Natural killer cell (primary cell): ENCODE measurements at regions not wholly inside any gene's neighbourhood (a gene's known extent, or its start where the extent isn't known, plus 50 kb on each side); places are given as distances from the start of the nearest gene placed in this dataset.

ENCODE experiments used
- ATAC-seq, 3 donors: fragments of 150-1000 bp in 2 of 3; fragments of 200-7000 bp in 1 of 3; cut with Tn5 transposase; 1 replicate in 1 of 3; 2 replicates in 2 of 3; pipeline ENCODE4 v1.10.0; 2021; ENCODE audit warnings: mild to moderate bottlenecking in 2 of 3, moderate library complexity in 2 of 3
- DNase-seq, 2 donors: peaks; one replicate each; pipeline versions ENCODE4 v3.0.0 to v3.0.0-alpha.2; 2013 to 2021; ENCODE audit warnings: mixed read lengths in 1 of 2
- H3K27ac ChIP-seq: one replicate; pipeline ENCODE4 v1.5.1; 2013; ENCODE audit warnings: mild to moderate bottlenecking, low read length
- H3K27me3 ChIP-seq: one replicate; pipeline ENCODE4 v1.6.1; 2013; ENCODE audit warnings: low read length; ENCODE audit not compliant: control insufficient read depth, insufficient read depth
- H3K36me3 ChIP-seq: one replicate; pipeline ENCODE4 v1.6.1; 2013; ENCODE audit warnings: low read length; ENCODE audit not compliant: control insufficient read depth, insufficient read depth
- H3K4me1 ChIP-seq: one replicate; pipeline ENCODE4 v1.6.1; 2013; ENCODE audit warnings: low read length; ENCODE audit not compliant: control insufficient read depth, insufficient read depth
- H3K4me3 ChIP-seq: one replicate; pipeline ENCODE4 v1.5.1; 2013; ENCODE audit warnings: low read length
- H3K9me3 ChIP-seq: one replicate; pipeline ENCODE4 v1.6.1; 2013; ENCODE audit warnings: low read length; ENCODE audit not compliant: control insufficient read depth, insufficient read depth
- H3K27ac Mint-ChIP-seq, 2 donors: one replicate each; pipeline ENCODE4 v1.8.0; 2022; ENCODE audit warnings: mild to moderate bottlenecking in 2 of 2, mixed read lengths in 2 of 2, moderate library complexity in 1 of 2
- H3K27me3 Mint-ChIP-seq, 2 donors: one replicate each; pipeline ENCODE4 v1.8.0; 2022; ENCODE audit warnings: low read depth in 2 of 2, mixed read lengths in 2 of 2
- H3K36me3 Mint-ChIP-seq: one replicate; pipeline ENCODE4 v1.8.0; 2022; ENCODE audit warnings: mixed read lengths
- H3K4me1 Mint-ChIP-seq, 2 donors: one replicate each; pipeline ENCODE4 v1.8.0; 2022; ENCODE audit warnings: mixed read lengths in 2 of 2
- H3K4me3 Mint-ChIP-seq: one replicate; pipeline ENCODE4 v1.8.0; 2022; ENCODE audit warnings: mild to moderate bottlenecking, moderate library complexity, mixed read lengths
- H3K9me3 Mint-ChIP-seq, 2 donors: one replicate each; pipeline ENCODE4 v1.8.0; 2022; ENCODE audit warnings: mixed read lengths in 2 of 2
- CTCF ChIP-seq: fragments of 200-600 bp; IDR thresholded peaks from one replicate; pipeline ENCODE4 v1.8.0; 2022; ENCODE audit warnings: antibody characterized with exemption
- WGBS: methylation state at CpG from one replicate; pipeline ENCODE4 v1.1.7; 2013; ENCODE audit warnings: missing lambda C conversion rate; ENCODE audit not compliant: insufficient coverage; 5-methylcytosine and 5-hydroxymethylcytosine counted together
- intact Hi-C: fragments of 100-400 bp; cut with micrococcal nuclease; formaldehyde crosslinking; loops from one replicate; pipeline ENCODE4 v1.14.2; 2022

- WGBS = 27% methylated on average over 2 of the region's 3 CpGs
- DNase-seq (no peak), ATAC-seq (no peak)
- no peak overlapping the region for H3K27ac ChIP-seq
- TF ChIP-seq CTCF = no peak
- Mint-ChIP-seq H3K27ac (no peak overlapping the region), H3K9me3 (peaks cover 0 to 5% of the 10 kb centered on the region in 2 donors), H3K27me3 (no peaks in the 10 kb centered on the region), H3K4me1 (no peaks in the 10 kb centered on the region), H3K4me3 (no peak overlapping the region), H3K36me3 (no peaks in the 10 kb centered on the region)
- no peaks in the 10 kb centered on the region for H3K27me3 ChIP-seq
- H3K9me3 ChIP-seq = no peaks in the 10 kb centered on the region
- H3K36me3 ChIP-seq = no peaks in the 10 kb centered on the region
- intact Hi-C loops = no loop called here
- no peak overlapping the region for H3K4me3 ChIP-seq
- no peaks in the 10 kb centered on the region for H3K4me1 ChIP-seq
Observed at GRCh38 chr16:59048876-59049275, 314.8 kb upstream of the GOT2 start.

GRCh38 chr16:59047114-59047513 is 313.0 kb upstream of the GOT2 start:
- H3K27me3 Mint-ChIP-seq = no peaks in the 10 kb centered on the region
- no peak for DNase-seq
- ATAC-seq = no peak
- Histone ChIP-seq H3K36me3 (no peaks in the 10 kb centered on the region), H3K9me3 (no peaks in the 10 kb centered on the region), H3K27me3 (no peaks in the 10 kb centered on the region), H3K27ac (no peak overlapping the region), H3K4me3 (no peak overlapping the region), H3K4me1 (peaks cover 5% of the 10 kb centered on the region)
- H3K4me1 Mint-ChIP-seq = peaks cover 12 to 14% of the 10 kb centered on the region in 2 donors
- no peak overlapping the region for H3K27ac Mint-ChIP-seq
- TF ChIP-seq CTCF = no peak
- intact Hi-C loops = no loop called here
- no peaks in the 10 kb centered on the region for H3K36me3 Mint-ChIP-seq
- H3K9me3 Mint-ChIP-seq = peaks cover 0 to 3% of the 10 kb centered on the region in 2 donors
- H3K4me3 Mint-ChIP-seq = no peak overlapping the region
- whole genome bisulfite sequencing = 89% methylated on average over 4 of the region's 4 CpGs

- DNase-seq = no peak
- H3K4me1 Mint-ChIP-seq = peaks cover 12 to 20% of the 10 kb centered on the region in 2 donors
- H3K27ac Mint-ChIP-seq = no peak overlapping the region
- Histone ChIP-seq H3K4me3 (no peak overlapping the region), H3K4me1 (peaks cover 5% of the 10 kb centered on the region), H3K27ac (no peak overlapping the region), H3K27me3 (no peaks in the 10 kb centered on the region), H3K9me3 (no peaks in the 10 kb centered on the region), H3K36me3 (no peaks in the 10 kb centered on the region)
- ATAC-seq = no peak
- no peak for TF ChIP-seq CTCF
- H3K36me3 Mint-ChIP-seq = no peaks in the 10 kb centered on the region
- no peak overlapping the region for H3K4me3 Mint-ChIP-seq
- no peaks in the 10 kb centered on the region for H3K27me3 Mint-ChIP-seq
- 88% methylated on average over 3 of the region's 4 CpGs for WGBS
- intact Hi-C loops = no loop called here
- H3K9me3 Mint-ChIP-seq = peaks cover 0 to under 1% of the 10 kb centered on the region in 2 donors
Observed at GRCh38 chr16:59046335-59046734, 312.2 kb upstream of the GOT2 start.

GRCh38 chr16:59045501-59045900 is 311.4 kb upstream of the GOT2 start:
- no peak overlapping the region for H3K27ac Mint-ChIP-seq
- no peak for DNase-seq
- no peak overlapping the region for H3K27ac ChIP-seq
- no peaks in the 10 kb centered on the region for H3K27me3 ChIP-seq
- no peaks in the 10 kb centered on the region for H3K36me3 Mint-ChIP-seq
- peaks cover 12 to 20% of the 10 kb centered on the region in 2 donors for H3K4me1 Mint-ChIP-seq
- TF ChIP-seq CTCF = no peak
- no peaks in the 10 kb centered on the region for H3K27me3 Mint-ChIP-seq
- intact Hi-C loops = no loop called here
- H3K4me3 ChIP-seq = no peak overlapping the region
- WGBS = 100% methylated on average over 3 of the region's 4 CpGs
- no peaks in the 10 kb centered on the region for H3K36me3 ChIP-seq
- no peak for ATAC-seq
- H3K4me1 ChIP-seq = peaks cover 5% of the 10 kb centered on the region
- H3K9me3 Mint-ChIP-seq = no peaks in the 10 kb centered on the region
- H3K9me3 ChIP-seq = no peaks in the 10 kb centered on the region
- H3K4me3 Mint-ChIP-seq = no peak overlapping the region
